SK-N-SH treated with all-trans-retinoic acid at 6 μM for 48 hours (cell line): ENCODE measurements at regions not wholly inside any gene's neighbourhood (a gene's known extent, or its start where the extent isn't known, plus 50 kb on each side); places are given as distances from the start of the nearest gene placed in this dataset.

Experiments used
- ARNTL ChIP-seq: fragments of 450-650 bp; formaldehyde crosslinking; IDR thresholded peaks from 2 replicates; pipeline ENCODE4 v1.5.0; 2020; ENCODE audit warnings: low read depth, mild to moderate bottlenecking, moderate library complexity, borderline replicate concordance
- TOX ChIP-seq: fragments of 250-450 bp; sonication (Bioruptor Pico); IDR thresholded peaks from 2 replicates; pipeline ENCODE4 v1.8.0; 2021; ENCODE audit warnings: mild to moderate bottlenecking, moderate library complexity, borderline replicate concordance
- ZFP3 ChIP-seq: fragments of 250-450 bp; sonication (Bioruptor Pico); IDR thresholded peaks from 2 replicates; pipeline ENCODE4 v1.5.0; 2020; ENCODE audit warnings: mild to moderate bottlenecking, moderate library complexity
- ZFP30 ChIP-seq: fragments of 450-650 bp; formaldehyde crosslinking; IDR thresholded peaks from 2 replicates; pipeline ENCODE4 v1.5.0; 2022; ENCODE audit warnings: mild to moderate bottlenecking, moderate library complexity

DNA sequence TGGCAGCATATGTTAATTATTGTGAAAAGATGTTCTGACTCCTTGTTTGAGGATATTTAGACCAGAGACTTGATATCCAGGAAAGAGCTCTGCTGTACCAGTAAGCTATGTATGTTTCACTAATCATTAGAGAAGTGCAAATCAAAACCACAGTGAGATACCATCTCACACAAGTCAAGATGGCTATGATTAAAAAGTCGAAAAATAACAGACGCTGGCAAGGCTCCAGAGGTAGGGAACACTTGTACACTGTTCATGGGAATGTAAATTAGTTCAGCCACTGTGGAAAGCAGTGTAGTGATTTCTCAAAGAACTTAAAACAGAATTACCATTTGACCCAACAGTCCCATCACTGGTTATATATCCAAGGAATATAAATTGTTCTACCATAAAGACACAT lies 171.6 kb downstream of the DPY19L2 start:
- TF ChIP-seq ARNTL (CRISPR knock-in tag) (no peak), TOX (no peak), ZFP30 (CRISPR knock-in tag) (no peak), ZFP3 (CRISPR knock-in tag) (no peak)
